ENCODE measurements at regions not wholly inside any gene's neighbourhood (a gene's known extent, or its start where the extent isn't known, plus 50 kb on each side); places are given as distances from the start of the nearest gene placed in this dataset.

- Histone ChIP-seq H3K27me3 (ENCODE audit: control insufficient read depth in 2 of 2, insufficient read depth in 2 of 2, low read length in 2 of 2) (no peaks in the 10 kb centered on the region), H3K9me3 (replicated peaks in 1 of 2; ENCODE audit: control insufficient read depth in 1 of 2, insufficient read depth in 1 of 2, low read length in 2 of 2) (no peaks in the 10 kb centered on the region), H3K36me3 (replicated peaks in 1 of 2; ENCODE audit: control insufficient read depth in 1 of 2, insufficient read depth in 2 of 2, low read length in 2 of 2) (no peaks in the 10 kb centered on the region), H3K4me2 (replicated peaks; ENCODE audit: extremely low read depth, low read length, poor library complexity, severe bottlenecking) (no peak overlapping the region), H3K79me2 (ENCODE audit: insufficient read depth, low read length) (no peaks in the 10 kb centered on the region), H3K4me3 (replicated peaks in 1 of 3; ENCODE audit: low read depth in 2 of 3, low read length in 3 of 3) (no peak overlapping the region), H4K20me1 (ENCODE audit: insufficient read depth, low read length) (no peaks in the 10 kb centered on the region), H2AFZ (ENCODE audit: insufficient read depth, low read depth, low read length, poor library complexity, severe bottlenecking) (no peak overlapping the region), H3K4me1 (ENCODE audit: control insufficient read depth in 1 of 2, insufficient read depth in 2 of 2, low read length in 2 of 2) (no peaks in the 10 kb centered on the region), H3K27ac (ENCODE audit: low read depth in 1 of 2, low read length in 2 of 2) (no peak overlapping the region), H3K9ac (ENCODE audit: insufficient read depth, low read length, poor library complexity, severe bottlenecking) (no peak overlapping the region)
- no peaks in the 10 kb centered on the region for H3K4me1 Mint-ChIP-seq
- WGBS (ENCODE audit: insufficient coverage): no CpG with 5 or more reads among the region's 3 CpGs
- H3K36me3 Mint-ChIP-seq: no peaks in the 10 kb centered on the region
- DNase-seq: no peak
- no peak overlapping the region for H3K4me3 Mint-ChIP-seq
- intact Hi-C loops (cut with micrococcal nuclease): no loop called here
- TF ChIP-seq CTCF (IDR thresholded peaks at IDR 0.05): no peak
- H3K9me3 Mint-ChIP-seq: peaks cover 0 to 2% (median 0%) of the 10 kb centered on the region in 7 donors
- no peak overlapping the region for H3K27ac Mint-ChIP-seq
- H3K27me3 Mint-ChIP-seq (ENCODE audit: low read depth in 3 of 3): no peaks in the 10 kb centered on the region
Measured at GRCh38 chr14:41295734-41296133, 310.9 kb upstream of the LRFN5 start.

- no peak overlapping the region for H3K4me3 Mint-ChIP-seq
- Histone ChIP-seq H4K20me1 (ENCODE audit: insufficient read depth, low read length) (no peaks in the 10 kb centered on the region), H3K4me1 (ENCODE audit: control insufficient read depth in 1 of 2, insufficient read depth in 2 of 2, low read length in 2 of 2) (no peaks in the 10 kb centered on the region), H3K27me3 (ENCODE audit: control insufficient read depth in 2 of 2, insufficient read depth in 2 of 2, low read length in 2 of 2) (no peaks in the 10 kb centered on the region), H3K4me3 (replicated peaks in 1 of 3; ENCODE audit: low read depth in 2 of 3, low read length in 3 of 3) (no peak overlapping the region), H3K4me2 (replicated peaks; ENCODE audit: extremely low read depth, low read length, poor library complexity, severe bottlenecking) (no peak overlapping the region), H3K9me3 (replicated peaks in 1 of 2; ENCODE audit: control insufficient read depth in 1 of 2, insufficient read depth in 1 of 2, low read length in 2 of 2) (peaks cover 0 to 10% of the 10 kb centered on the region in 2 donors), H3K27ac (ENCODE audit: low read depth in 1 of 2, low read length in 2 of 2) (no peak overlapping the region), H3K9ac (ENCODE audit: insufficient read depth, low read length, poor library complexity, severe bottlenecking) (no peak overlapping the region), H2AFZ (ENCODE audit: insufficient read depth, low read depth, low read length, poor library complexity, severe bottlenecking) (no peak overlapping the region), H3K79me2 (ENCODE audit: insufficient read depth, low read length) (no peaks in the 10 kb centered on the region), H3K36me3 (replicated peaks in 1 of 2; ENCODE audit: control insufficient read depth in 1 of 2, insufficient read depth in 2 of 2, low read length in 2 of 2) (no peaks in the 10 kb centered on the region)
- no peak for TF ChIP-seq CTCF (IDR thresholded peaks at IDR 0.05)
- intact Hi-C loops (cut with micrococcal nuclease): no loop called here
- WGBS (ENCODE audit: insufficient coverage): 86% methylated on average over 4 of the region's 5 CpGs
- H3K27me3 Mint-ChIP-seq (ENCODE audit: low read depth in 3 of 3): no peaks in the 10 kb centered on the region
- DNase-seq: no peak
- H3K9me3 Mint-ChIP-seq: peaks cover 0 to 5% (median 2%) of the 10 kb centered on the region in 7 donors
- H3K4me1 Mint-ChIP-seq: no peaks in the 10 kb centered on the region
- H3K36me3 Mint-ChIP-seq: no peaks in the 10 kb centered on the region
- H3K27ac Mint-ChIP-seq: peak overlapping the region in 1 of 7 donors; percentile 5
Measured at GRCh38 chr14:41289025-41289424, 317.7 kb upstream of the LRFN5 start.
